ENCODE measurements at regions not wholly inside any gene's neighbourhood (a gene's known extent, or its start where the extent isn't known, plus 50 kb on each side); places are given as distances from the start of the nearest gene placed in this dataset.
A peak's percentile ranks its signal among the peaks of the same experiment; 100 is the strongest.

GRCh38 chr2:12998685-12999084 lies 281.9 kb downstream of the TRIB2 start:
- DNase-seq (ENCODE audit: low spot score) (no peak), ATAC-seq (no peak)
- H3K27me3 Mint-ChIP-seq (ENCODE audit: low read depth) = no peaks in the 10 kb centered on the region
- CTCF ChIA-PET = no interaction called here
- POLR2A ChIA-PET = no interaction called here
- 0 out of 2 replicates have a peak, but pooled peaks cover 6% of the 10 kb centered on the region for H3K4me1 Mint-ChIP-seq
- no peaks in the 10 kb centered on the region for H3K36me3 Mint-ChIP-seq
- H3K9me3 Mint-ChIP-seq = no peaks in the 10 kb centered on the region
- no peak overlapping the region for H3K4me3 Mint-ChIP-seq
- TF ChIP-seq MLX (CRISPR knock-in tag; IDR thresholded peaks at IDR 0.05) = no peak
- TF ChIP-seq, protein P1, sequence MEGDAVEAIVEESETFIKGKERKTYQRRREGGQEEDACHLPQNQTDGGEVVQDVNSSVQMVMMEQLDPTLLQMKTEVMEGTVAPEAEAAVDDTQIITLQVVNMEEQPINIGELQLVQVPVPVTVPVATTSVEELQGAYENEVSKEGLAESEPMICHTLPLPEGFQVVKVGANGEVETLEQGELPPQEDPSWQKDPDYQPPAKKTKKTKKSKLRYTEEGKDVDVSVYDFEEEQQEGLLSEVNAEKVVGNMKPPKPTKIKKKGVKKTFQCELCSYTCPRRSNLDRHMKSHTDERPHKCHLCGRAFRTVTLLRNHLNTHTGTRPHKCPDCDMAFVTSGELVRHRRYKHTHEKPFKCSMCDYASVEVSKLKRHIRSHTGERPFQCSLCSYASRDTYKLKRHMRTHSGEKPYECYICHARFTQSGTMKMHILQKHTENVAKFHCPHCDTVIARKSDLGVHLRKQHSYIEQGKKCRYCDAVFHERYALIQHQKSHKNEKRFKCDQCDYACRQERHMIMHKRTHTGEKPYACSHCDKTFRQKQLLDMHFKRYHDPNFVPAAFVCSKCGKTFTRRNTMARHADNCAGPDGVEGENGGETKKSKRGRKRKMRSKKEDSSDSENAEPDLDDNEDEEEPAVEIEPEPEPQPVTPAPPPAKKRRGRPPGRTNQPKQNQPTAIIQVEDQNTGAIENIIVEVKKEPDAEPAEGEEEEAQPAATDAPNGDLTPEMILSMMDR (IDR thresholded peaks at IDR 0.05) = no peak
- no peak for TF ChIP-seq ETV6 (CRISPR knock-in tag; IDR thresholded peaks at IDR 0.05)
- no peak for TF ChIP-seq ERG (CRISPR knock-in tag; IDR thresholded peaks at IDR 0.05)
- TF ChIP-seq ZNF396 (CRISPR knock-in tag; IDR thresholded peaks at IDR 0.05; ENCODE audit: borderline replicate concordance) = no peak
- TF ChIP-seq, protein P2, sequence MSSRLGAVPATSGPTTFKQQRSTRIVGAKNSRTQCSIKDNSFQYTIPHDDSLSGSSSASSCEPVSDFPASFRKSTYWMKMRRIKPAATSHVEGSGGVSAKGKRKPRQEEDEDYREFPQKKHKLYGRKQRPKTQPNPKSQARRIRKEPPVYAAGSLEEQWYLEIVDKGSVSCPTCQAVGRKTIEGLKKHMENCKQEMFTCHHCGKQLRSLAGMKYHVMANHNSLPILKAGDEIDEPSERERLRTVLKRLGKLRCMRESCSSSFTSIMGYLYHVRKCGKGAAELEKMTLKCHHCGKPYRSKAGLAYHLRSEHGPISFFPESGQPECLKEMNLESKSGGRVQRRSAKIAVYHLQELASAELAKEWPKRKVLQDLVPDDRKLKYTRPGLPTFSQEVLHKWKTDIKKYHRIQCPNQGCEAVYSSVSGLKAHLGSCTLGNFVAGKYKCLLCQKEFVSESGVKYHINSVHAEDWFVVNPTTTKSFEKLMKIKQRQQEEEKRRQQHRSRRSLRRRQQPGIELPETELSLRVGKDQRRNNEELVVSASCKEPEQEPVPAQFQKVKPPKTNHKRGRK (CRISPR knock-in tag; IDR thresholded peaks at IDR 0.05; ENCODE audit: borderline replicate concordance) = no peak
- no peak for TF ChIP-seq TEAD4 (CRISPR knock-in tag; IDR thresholded peaks at IDR 0.05)
- TF ChIP-seq ZNF671 (CRISPR knock-in tag; IDR thresholded peaks at IDR 0.05) = no peak
- TF ChIP-seq NFATC4 (CRISPR knock-in tag; IDR thresholded peaks at IDR 0.05) = no peak
- no peak for TF ChIP-seq CBFB (CRISPR knock-in tag; IDR thresholded peaks at IDR 0.05; ENCODE audit: low read depth)
- no peak for TF ChIP-seq TP53 (CRISPR knock-in tag; IDR thresholded peaks at IDR 0.05)
- no peak overlapping the region for H3K27ac Mint-ChIP-seq

GRCh38 chr2:13000664-13001363 lies 284.1 kb downstream of the TRIB2 start:
- CTCF ChIA-PET = interaction anchor here (1.1 to 1.5 kb wide), 2 partner anchors 224 to 284 kb away, joined by 3 to 6 read pairs; partner anchors contain the start of gene TRIB2
- TF ChIP-seq ZBTB21 (CRISPR knock-in tag; IDR thresholded peaks at IDR 0.05; ENCODE audit: borderline replicate concordance) = no peak
- TF ChIP-seq ZNF121 (CRISPR knock-in tag; IDR thresholded peaks at IDR 0.05) = no peak
- no peak for TF ChIP-seq ATF6 (CRISPR knock-in tag; IDR thresholded peaks at IDR 0.05)
- no peak for TF ChIP-seq JUN (CRISPR knock-in tag; IDR thresholded peaks at IDR 0.05)
- TF ChIP-seq HMGXB4 (CRISPR knock-in tag; IDR thresholded peaks at IDR 0.05) = no peak
- no peak for TF ChIP-seq ATF2 (CRISPR knock-in tag; IDR thresholded peaks at IDR 0.05; ENCODE audit: borderline replicate concordance, low read depth)
- TF ChIP-seq ZNF396 (CRISPR knock-in tag; IDR thresholded peaks at IDR 0.05; ENCODE audit: borderline replicate concordance) = no peak
- TF ChIP-seq EMX1 (CRISPR knock-in tag; IDR thresholded peaks at IDR 0.05) = no peak
- TF ChIP-seq, protein P3, sequence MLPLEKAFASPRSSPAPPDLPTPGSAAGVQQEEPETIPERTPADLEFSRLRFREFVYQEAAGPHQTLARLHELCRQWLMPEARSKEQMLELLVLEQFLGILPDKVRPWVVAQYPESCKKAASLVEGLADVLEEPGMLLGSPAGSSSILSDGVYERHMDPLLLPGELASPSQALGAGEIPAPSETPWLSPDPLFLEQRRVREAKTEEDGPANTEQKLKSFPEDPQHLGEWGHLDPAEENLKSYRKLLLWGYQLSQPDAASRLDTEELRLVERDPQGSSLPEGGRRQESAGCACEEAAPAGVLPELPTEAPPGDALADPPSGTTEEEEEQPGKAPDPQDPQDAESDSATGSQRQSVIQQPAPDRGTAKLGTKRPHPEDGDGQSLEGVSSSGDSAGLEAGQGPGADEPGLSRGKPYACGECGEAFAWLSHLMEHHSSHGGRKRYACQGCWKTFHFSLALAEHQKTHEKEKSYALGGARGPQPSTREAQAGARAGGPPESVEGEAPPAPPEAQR (CRISPR knock-in tag; IDR thresholded peaks at IDR 0.05) = no peak
- no peak for TF ChIP-seq SMAD4 (CRISPR knock-in tag; IDR thresholded peaks at IDR 0.05)

More at GRCh38 chr2:13000664-13001363, 284.1 kb downstream of the TRIB2 start:
- no peaks in the 10 kb centered on the region for H3K9me3 Mint-ChIP-seq
- peaks cover 10% of the 10 kb centered on the region for H3K4me1 Mint-ChIP-seq
- H3K27me3 Mint-ChIP-seq (ENCODE audit: low read depth) = no peaks in the 10 kb centered on the region
- H3K36me3 Mint-ChIP-seq = no peaks in the 10 kb centered on the region
- no peak overlapping the region for H3K27ac Mint-ChIP-seq
- no peak overlapping the region for H3K4me3 Mint-ChIP-seq
- POLR2A ChIA-PET = no interaction called here
- DNase-seq (ENCODE audit: low spot score) (no peak), ATAC-seq (peak; percentile 83)

All from WTC11 (cell line).